ENCODE measurements at regions not wholly inside any gene's neighbourhood (a gene's known extent, or its start where the extent isn't known, plus 50 kb on each side); places are given as distances from the start of the nearest gene placed in this dataset.
A peak's percentile ranks its signal among the peaks of the same experiment; 100 is the strongest.
"Not testable (repeated sequence)": the region's sequence is repeated elsewhere in the genome, so short reads cannot be mapped to it uniquely, and the experiment has no call there.

- peaks cover 0 to 11% (median 0%) of the 10 kb centered on the region in 4 donors for H3K9me3 ChIP-seq (ENCODE audit: control insufficient read depth in 4 of 4, insufficient read depth in 3 of 4, low read length in 3 of 4)
- no peak overlapping the region for H3K4me3 ChIP-seq
- TF ChIP-seq CTCF (IDR thresholded peaks at IDR 0.05; ENCODE audit: control extremely low read depth, extremely low read depth), result no peak
- WGBS, 2 donors, result 48 to 58% methylated on average over 1 of the region's 1 CpG
- no peaks in the 10 kb centered on the region for H3K27me3 ChIP-seq (ENCODE audit: control insufficient read depth in 3 of 3, insufficient read depth in 3 of 3, low read length in 2 of 3)
- H3K4me1 ChIP-seq (ENCODE audit: control insufficient read depth in 5 of 5, insufficient read depth in 5 of 5, low read length in 5 of 5), result peaks cover 2 to 51% (median 6%) of the 10 kb centered on the region in 5 donors
- no peaks in the 10 kb centered on the region for H3K36me3 ChIP-seq (ENCODE audit: control insufficient read depth in 4 of 4, insufficient read depth in 4 of 4, low read length in 4 of 4)
- no peak overlapping the region for H3K27ac ChIP-seq (ENCODE audit: low read depth in 1 of 2, low read length in 1 of 2)
- DNase-seq (peak in 1 of 3 donors; percentile 80), ATAC-seq (ENCODE audit: insufficient read depth, low FRiP score) (no peak)
- no peak overlapping the region for H3K9ac ChIP-seq (ENCODE audit: insufficient read depth in 1 of 2, low read length in 2 of 2)
Measured at GRCh38 chr18:10354241-10354811, 100.1 kb upstream of the APCDD1 start.

- H3K4me1 ChIP-seq (ENCODE audit: control insufficient read depth in 5 of 5, insufficient read depth in 5 of 5, low read length in 5 of 5), result peaks cover 2 to 45% (median 6%) of the 10 kb centered on the region in 5 donors
- no peaks in the 10 kb centered on the region for H3K36me3 ChIP-seq (ENCODE audit: control insufficient read depth in 4 of 4, insufficient read depth in 4 of 4, low read length in 4 of 4)
- WGBS, 2 donors, result 80 to 90% methylated on average over 1 of the region's 1 CpG
- H3K27me3 ChIP-seq (ENCODE audit: control insufficient read depth in 3 of 3, insufficient read depth in 3 of 3, low read length in 2 of 3), result no peaks in the 10 kb centered on the region
- peaks cover 0 to 11% (median 0%) of the 10 kb centered on the region in 4 donors for H3K9me3 ChIP-seq (ENCODE audit: control insufficient read depth in 4 of 4, insufficient read depth in 3 of 4, low read length in 3 of 4)
- no peak overlapping the region for H3K4me3 ChIP-seq
- H3K27ac ChIP-seq (ENCODE audit: low read depth in 1 of 2, low read length in 1 of 2), result no peak overlapping the region
- DNase-seq, result no peak
- no peak for ATAC-seq (ENCODE audit: insufficient read depth, low FRiP score)
- no peak for TF ChIP-seq CTCF (IDR thresholded peaks at IDR 0.05; ENCODE audit: control extremely low read depth, extremely low read depth)
- H3K9ac ChIP-seq (ENCODE audit: insufficient read depth in 1 of 2, low read length in 2 of 2), result no peak overlapping the region
Measured at GRCh38 chr18:10354890-10355289, 99.5 kb upstream of the APCDD1 start.

- ATAC-seq (ENCODE audit: insufficient read depth, low FRiP score); H3K27ac ChIP-seq (ENCODE audit: low read depth in 1 of 2, low read length in 1 of 2): not testable (repeated sequence)
Measured at GRCh38 chr18:10356999-10357398, 97.4 kb upstream of the APCDD1 start.

GRCh38 chr18:10361660-10362059 lies 92.8 kb upstream of the APCDD1 start:
- Histone ChIP-seq H3K4me1 (ENCODE audit: control insufficient read depth in 5 of 5, insufficient read depth in 5 of 5, low read length in 5 of 5) (peaks cover 0 to 8% (median 0%) of the 10 kb centered on the region in 5 donors), H3K27me3 (ENCODE audit: control insufficient read depth in 3 of 3, insufficient read depth in 3 of 3, low read length in 2 of 3) (no peaks in the 10 kb centered on the region), H3K4me3 (no peak overlapping the region), H3K9ac (ENCODE audit: insufficient read depth in 1 of 2, low read length in 2 of 2) (no peak overlapping the region), H3K27ac (ENCODE audit: low read depth in 1 of 2, low read length in 1 of 2) (no peak overlapping the region), H3K36me3 (ENCODE audit: control insufficient read depth in 4 of 4, insufficient read depth in 4 of 4, low read length in 4 of 4) (no peaks in the 10 kb centered on the region), H3K9me3 (ENCODE audit: control insufficient read depth in 4 of 4, insufficient read depth in 3 of 4, low read length in 3 of 4) (peaks cover 0 to 14% (median 6%) of the 10 kb centered on the region in 4 donors)
- no peak for DNase-seq
- ATAC-seq (ENCODE audit: insufficient read depth, low FRiP score), result no peak
- no peak for TF ChIP-seq CTCF (IDR thresholded peaks at IDR 0.05; ENCODE audit: control extremely low read depth, extremely low read depth)
- WGBS, 2 donors, result 81 to 89% methylated on average over 2 of the region's 2 CpGs

More at GRCh38 chr18:10356999-10357398, 97.4 kb upstream of the APCDD1 start:
- not testable (repeated sequence) for H3K4me3 ChIP-seq; H3K27me3 ChIP-seq (ENCODE audit: control insufficient read depth in 3 of 3, insufficient read depth in 3 of 3, low read length in 2 of 3); H3K36me3 ChIP-seq (ENCODE audit: control insufficient read depth in 4 of 4, insufficient read depth in 4 of 4, low read length in 4 of 4); H3K9ac ChIP-seq (ENCODE audit: insufficient read depth in 1 of 2, low read length in 2 of 2); DNase-seq
- peaks cover 0 to 11% (median 0%) of the 10 kb centered on the region in 4 donors for H3K9me3 ChIP-seq (ENCODE audit: control insufficient read depth in 4 of 4, insufficient read depth in 3 of 4, low read length in 3 of 4)
- H3K4me1 ChIP-seq (ENCODE audit: control insufficient read depth in 5 of 5, insufficient read depth in 5 of 5, low read length in 5 of 5), result peaks cover 0 to 25% (median 5%) of the 10 kb centered on the region in 5 donors
